Tibial artery (tissue), 4 donors: ENCODE measurements at regions not wholly inside any gene's neighbourhood (a gene's known extent, or its start where the extent isn't known, plus 50 kb on each side); places are given as distances from the start of the nearest gene placed in this dataset.

Experiments
- DNase-seq, 2 donors: peaks; one replicate each; pipeline ENCODE4 v3.0.0-alpha.2; 2019
- H3K27ac ChIP-seq, 2 donors: fragments of 200-600 bp; sonication (generic) in 1 of 2; 1 replicate in 1 of 2; 2 replicates in 1 of 2; pipeline ENCODE4 v1.5.1; 2018 to 2019; ENCODE audit warnings: mild to moderate bottlenecking in 1 of 2
- H3K27me3 ChIP-seq, 2 donors: fragments of 200-600 bp; sonication (generic) in 1 of 2; one replicate each; pipeline versions ENCODE4 v1.5.1 to v1.6.0; 2016 to 2019
- H3K36me3 ChIP-seq, 3 donors: fragments of 200-600 bp; sonication (generic) in 2 of 3; one replicate each; pipeline ENCODE4 v1.5.1; 2016 to 2019; ENCODE audit warnings: mild to moderate bottlenecking in 2 of 3
- H3K4me1 ChIP-seq, 4 donors: fragments of 200-600 bp; sonication (generic) in 2 of 4; 1 replicate in 3 of 4; 2 replicates in 1 of 4; pipeline ENCODE4 v1.5.1; 2016 to 2019
- H3K4me3 ChIP-seq, 2 donors: fragments of 200-600 bp; sonication (generic) in 1 of 2; 1 replicate in 1 of 2; 2 replicates in 1 of 2; pipeline ENCODE4 v1.5.1; 2018 to 2019; ENCODE audit warnings: mild to moderate bottlenecking in 2 of 2
- H3K9me3 ChIP-seq, 3 donors: fragments of 200-600 bp; sonication (generic) in 1 of 3; one replicate each; pipeline ENCODE4 v1.5.1; 2016 to 2019
- CTCF ChIP-seq, 2 experiments: fragments of 200-600 bp in 1 of 2; fragments of 450-650 bp in 1 of 2; IDR thresholded peaks; one replicate each; pipeline ENCODE4 v1.5.1; 2017 to 2019; ENCODE audit warnings: antibody characterized with exemption in 2 of 2, mild to moderate bottlenecking in 1 of 2, moderate library complexity in 1 of 2
- intact Hi-C: fragments of 100-400 bp; cut with DNase I; formaldehyde crosslinking; loops from one replicate; pipeline ENCODE4 v1.15.0; 2023; ENCODE audit warnings: low total_unique reads

- no peak for TF ChIP-seq CTCF (IDR thresholded peaks at IDR 0.05)
- intact Hi-C loops: no loop called here
- DNase-seq: peak in 1 of 2 donors; percentile 28
- Histone ChIP-seq H3K36me3 (no peaks in the 10 kb centered on the region), H3K9me3 (no peaks in the 10 kb centered on the region), H3K4me3 (no peak overlapping the region), H3K4me1 (no peaks in the 10 kb centered on the region), H3K27me3 (no peaks in the 10 kb centered on the region), H3K27ac (no peak overlapping the region)
Observed at GRCh38 chr1:56291374-56291919, 287.9 kb downstream of the PLPP3 start.

- no peak for DNase-seq
- TF ChIP-seq CTCF (IDR thresholded peaks at IDR 0.05): no peak
- Histone ChIP-seq H3K27ac (no peak overlapping the region), H3K4me3 (no peak overlapping the region), H3K9me3 (no peaks in the 10 kb centered on the region), H3K4me1 (no peaks in the 10 kb centered on the region), H3K27me3 (no peaks in the 10 kb centered on the region), H3K36me3 (no peaks in the 10 kb centered on the region)
- intact Hi-C loops: no loop called here
Observed at GRCh38 chr1:56289260-56289659, 290.1 kb downstream of the PLPP3 start.

- H3K36me3 ChIP-seq: no peaks in the 10 kb centered on the region
- H3K4me3 ChIP-seq: no peak overlapping the region
- no peak overlapping the region for H3K27ac ChIP-seq
- no peak for TF ChIP-seq CTCF (IDR thresholded peaks at IDR 0.05)
- H3K27me3 ChIP-seq: no peaks in the 10 kb centered on the region
- DNase-seq: no peak
- no peaks in the 10 kb centered on the region for H3K9me3 ChIP-seq
- no peaks in the 10 kb centered on the region for H3K4me1 ChIP-seq
- intact Hi-C loops: no loop called here
Observed at GRCh38 chr1:56287721-56288120, 291.6 kb downstream of the PLPP3 start.

GRCh38 chr1:56286956-56287355 lies 292.4 kb downstream of the PLPP3 start:
- no peaks in the 10 kb centered on the region for H3K27me3 ChIP-seq
- H3K9me3 ChIP-seq: no peaks in the 10 kb centered on the region
- DNase-seq: no peak
- intact Hi-C loops: no loop called here
- H3K36me3 ChIP-seq: no peaks in the 10 kb centered on the region
- no peak overlapping the region for H3K4me3 ChIP-seq
- H3K27ac ChIP-seq: no peak overlapping the region
- no peak for TF ChIP-seq CTCF (IDR thresholded peaks at IDR 0.05)
- H3K4me1 ChIP-seq: no peaks in the 10 kb centered on the region

GRCh38 chr1:56286506-56286905 lies 292.9 kb downstream of the PLPP3 start:
- Histone ChIP-seq H3K4me1 (no peaks in the 10 kb centered on the region), H3K27me3 (no peaks in the 10 kb centered on the region), H3K27ac (no peak overlapping the region), H3K9me3 (no peaks in the 10 kb centered on the region), H3K4me3 (no peak overlapping the region), H3K36me3 (no peaks in the 10 kb centered on the region)
- no peak for DNase-seq
- no peak for TF ChIP-seq CTCF (IDR thresholded peaks at IDR 0.05)
- intact Hi-C loops: no loop called here
